SU-DHL-6 (cell line): ENCODE measurements at regions not wholly inside any gene's neighbourhood (a gene's known extent, or its start where the extent isn't known, plus 50 kb on each side); places are given as distances from the start of the nearest gene placed in this dataset.

Experiments
- H2AFZ ChIP-seq: fragments of 200-600 bp; sonication (generic); 2 replicates; pipeline ENCODE4 v1.6.1; 2014; ENCODE audit warnings: low read depth, mild to moderate bottlenecking, moderate library complexity, mixed read lengths, antibody characterized with exemption, low read length; ENCODE audit not compliant: severe bottlenecking
- H3F3A ChIP-seq: fragments of 200-600 bp; shearing (Covaris generic); 2 replicates; pipeline ENCODE4 v1.6.0; 2016; ENCODE audit warnings: antibody characterized with exemption, mild to moderate bottlenecking; ENCODE audit not compliant: insufficient read depth
- H3K27ac ChIP-seq: fragments of 200-600 bp; sonication (generic); 2 replicates; pipeline ENCODE4 v1.5.1; 2016; ENCODE audit warnings: low read depth, mild to moderate bottlenecking, low read length, moderate library complexity, mixed read lengths
- H3K27me3 ChIP-seq: fragments of 200-600 bp; sonication (generic), shearing (Covaris generic); 2 replicates; pipeline ENCODE4 v1.6.0; 2014; ENCODE audit warnings: mild to moderate bottlenecking, low read length
- H3K36me3 ChIP-seq: fragments of 200-600 bp; sonication (generic); 2 replicates; pipeline ENCODE4 v1.6.1; 2014; ENCODE audit warnings: mild to moderate bottlenecking, low read length, mixed read lengths
- H3K4me2 ChIP-seq: fragments of 300-600, 200-600 bp; shearing (Covaris generic), sonication (generic); 2 replicates; pipeline ENCODE4 v1.6.0; 2014; ENCODE audit warnings: low read length, low read depth, mild to moderate bottlenecking; ENCODE audit not compliant: poor library complexity, severe bottlenecking
- H3K4me3 ChIP-seq: fragments of 200-600 bp; sonication (generic); 2 replicates; pipeline ENCODE4 v1.5.1; 2014; ENCODE audit warnings: antibody characterized with exemption, low read length, mild to moderate bottlenecking, mixed read lengths; ENCODE audit not compliant: insufficient read depth, poor library complexity, severe bottlenecking
- H3K79me2 ChIP-seq: fragments of 200-600 bp; sonication (generic); 2 replicates; pipeline ENCODE4 v1.6.1; 2014; ENCODE audit warnings: mild to moderate bottlenecking, low read length, moderate library complexity; ENCODE audit not compliant: insufficient read depth
- H3K9ac ChIP-seq: fragments of 200-600 bp; sonication (generic); 2 replicates; pipeline ENCODE4 v1.7.0; 2014; ENCODE audit warnings: mild to moderate bottlenecking, low read length
- H3K9me2 ChIP-seq: fragments of 200-600 bp; sonication (generic); replicated peaks from 2 replicates; pipeline ENCODE4 v1.6.1; 2014; ENCODE audit warnings: low read length; ENCODE audit not compliant: insufficient read depth
- H3K9me3 ChIP-seq: fragments of 200-600 bp; sonication (generic); 2 replicates; pipeline ENCODE4 v1.6.1; 2014; ENCODE audit warnings: low read length, mixed read lengths; ENCODE audit not compliant: insufficient read depth
- H4K20me1 ChIP-seq: fragments of 200-600 bp; sonication (generic); 2 replicates; pipeline ENCODE4 v1.6.1; 2014; ENCODE audit warnings: low read depth, mild to moderate bottlenecking, antibody characterized with exemption, low read length, moderate library complexity, mixed read lengths
- EZH2phosphoT487 ChIP-seq: fragments of 200-600 bp; sonication (generic), shearing (Covaris generic); conservative IDR thresholded peaks from 2 replicates; pipeline ENCODE4 v1.6.1; 2018; ENCODE audit warnings: mild to moderate bottlenecking, antibody characterized with exemption, low read length, moderate library complexity, mixed read lengths
- TF ChIP-seq, protein P1 (sequence below): fragments of 200-600 bp; sonication (generic); IDR thresholded peaks from one replicate; pipeline ENCODE4 v1.5.1; 2017; ENCODE audit warnings: antibody characterized with exemption, mild to moderate bottlenecking, low read length, moderate library complexity; ENCODE audit not compliant: insufficient read depth, poor library complexity, severe bottlenecking

GRCh38 chr2:211144974-211145665 lies 588.7 kb downstream of the CPS1 start:
- Histone ChIP-seq H3K4me3 (no peak overlapping the region), H3K9me2 (no peaks in the 10 kb centered on the region), H3K36me3 (no peaks in the 10 kb centered on the region), H3F3A (no peaks in the 10 kb centered on the region), H3K79me2 (no peaks in the 10 kb centered on the region), H3K27ac (no peak overlapping the region), H4K20me1 (no peaks in the 10 kb centered on the region), H3K4me2 (no peak overlapping the region), H3K27me3 (no peaks in the 10 kb centered on the region), H3K9me3 (no peaks in the 10 kb centered on the region), H2AFZ (no peak overlapping the region), H3K9ac (no peak overlapping the region)
- TF ChIP-seq, protein P1, sequence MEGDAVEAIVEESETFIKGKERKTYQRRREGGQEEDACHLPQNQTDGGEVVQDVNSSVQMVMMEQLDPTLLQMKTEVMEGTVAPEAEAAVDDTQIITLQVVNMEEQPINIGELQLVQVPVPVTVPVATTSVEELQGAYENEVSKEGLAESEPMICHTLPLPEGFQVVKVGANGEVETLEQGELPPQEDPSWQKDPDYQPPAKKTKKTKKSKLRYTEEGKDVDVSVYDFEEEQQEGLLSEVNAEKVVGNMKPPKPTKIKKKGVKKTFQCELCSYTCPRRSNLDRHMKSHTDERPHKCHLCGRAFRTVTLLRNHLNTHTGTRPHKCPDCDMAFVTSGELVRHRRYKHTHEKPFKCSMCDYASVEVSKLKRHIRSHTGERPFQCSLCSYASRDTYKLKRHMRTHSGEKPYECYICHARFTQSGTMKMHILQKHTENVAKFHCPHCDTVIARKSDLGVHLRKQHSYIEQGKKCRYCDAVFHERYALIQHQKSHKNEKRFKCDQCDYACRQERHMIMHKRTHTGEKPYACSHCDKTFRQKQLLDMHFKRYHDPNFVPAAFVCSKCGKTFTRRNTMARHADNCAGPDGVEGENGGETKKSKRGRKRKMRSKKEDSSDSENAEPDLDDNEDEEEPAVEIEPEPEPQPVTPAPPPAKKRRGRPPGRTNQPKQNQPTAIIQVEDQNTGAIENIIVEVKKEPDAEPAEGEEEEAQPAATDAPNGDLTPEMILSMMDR = no peak
- no peak for TF ChIP-seq EZH2phosphoT487

DNA sequence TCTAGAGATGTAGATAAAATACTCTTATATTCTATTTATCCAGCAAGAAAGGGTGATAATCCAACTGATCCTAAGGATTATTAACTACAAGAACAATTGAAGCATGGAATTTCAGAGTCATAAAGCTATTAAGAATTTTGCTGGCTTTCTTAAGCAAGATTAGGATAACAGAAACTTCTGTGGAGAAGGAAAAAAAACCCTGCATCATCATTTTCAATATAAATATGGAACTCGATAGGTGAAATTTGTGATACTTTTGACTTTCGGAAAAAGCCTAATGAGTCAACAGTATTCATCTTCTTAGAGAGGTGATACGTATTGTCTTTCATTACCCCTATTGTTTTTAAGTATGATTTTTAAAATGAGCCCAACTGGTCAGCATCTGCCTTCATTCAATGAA lies 593.3 kb downstream of the CPS1 start:
- Histone ChIP-seq H3K4me2 (no peak overlapping the region), H2AFZ (no peak overlapping the region), H3K9ac (no peak overlapping the region), H3K9me3 (no peaks in the 10 kb centered on the region), H3K4me3 (no peak overlapping the region), H4K20me1 (no peaks in the 10 kb centered on the region), H3K79me2 (no peaks in the 10 kb centered on the region), H3K36me3 (no peaks in the 10 kb centered on the region), H3F3A (no peaks in the 10 kb centered on the region), H3K27me3 (no peaks in the 10 kb centered on the region), H3K27ac (no peak overlapping the region), H3K9me2 (no peaks in the 10 kb centered on the region)
- no peak for TF ChIP-seq EZH2phosphoT487
- TF ChIP-seq, protein P1 = no peak

DNA sequence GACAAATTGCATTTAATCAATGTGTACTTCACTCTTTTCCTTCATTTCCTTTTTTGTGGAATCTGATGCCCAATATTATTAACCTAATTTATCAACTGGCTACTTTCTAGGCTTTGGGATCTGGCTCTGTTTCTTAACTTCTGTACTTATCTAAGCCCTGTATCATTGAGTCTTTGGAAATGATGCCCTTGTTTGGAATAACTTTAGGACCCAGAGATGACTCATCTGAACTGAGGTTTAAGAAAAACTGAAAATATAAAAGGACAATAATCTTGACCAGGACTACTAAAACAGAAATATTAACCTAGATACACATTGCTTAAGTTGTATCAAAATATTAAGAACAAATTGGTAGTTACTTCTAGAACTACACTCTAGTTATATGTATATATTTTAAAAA lies 600.8 kb downstream of the CPS1 start:
- Histone ChIP-seq H2AFZ (no peak overlapping the region), H3K36me3 (no peaks in the 10 kb centered on the region), H3K4me2 (no peak overlapping the region), H3K9me3 (no peaks in the 10 kb centered on the region), H3K27me3 (no peaks in the 10 kb centered on the region), H3F3A (no peaks in the 10 kb centered on the region), H3K27ac (no peak overlapping the region), H3K4me3 (no peak overlapping the region), H3K9ac (no peak overlapping the region), H3K9me2 (no peaks in the 10 kb centered on the region), H4K20me1 (no peaks in the 10 kb centered on the region), H3K79me2 (no peaks in the 10 kb centered on the region)
- no peak for TF ChIP-seq EZH2phosphoT487
- TF ChIP-seq, protein P1 = no peak
